ENCODE measurements at regions not wholly inside any gene's neighbourhood (a gene's known extent, or its start where the extent isn't known, plus 50 kb on each side); places are given as distances from the start of the nearest gene placed in this dataset.
"Not testable (repeated sequence)": the region's sequence is repeated elsewhere in the genome, so short reads cannot be mapped to it uniquely, and the experiment has no call there.

GRCh38 chr7:410395-410910 is 109.2 kb downstream of the PDGFA start:
- DNase-seq: no peak

- DNase-seq: not testable (repeated sequence)
These were observed 108.5 kb downstream of the PDGFA start for GRCh38 chr7:411116-411515.

- DNase-seq: no peak
These were observed 107.9 kb downstream of the PDGFA start for GRCh38 chr7:411677-412312.

- DNase-seq: no peak
These were observed 107.3 kb downstream of the PDGFA start for GRCh38 chr7:412313-412710.

GRCh38 chr7:414681-415560 is 104.7 kb downstream of the PDGFA start:
- DNase-seq: no peak

- no peak for DNase-seq
These were observed 103.8 kb downstream of the PDGFA start for GRCh38 chr7:415646-416525.

- no peak for DNase-seq
These were observed 102.7 kb downstream of the PDGFA start for GRCh38 chr7:416761-417624.

GRCh38 chr7:417625-417889 is 102.1 kb downstream of the PDGFA start:
- no peak for DNase-seq

GRCh38 chr7:417973-418601 is 101.6 kb downstream of the PDGFA start:
- no peak for DNase-seq

GRCh38 chr7:418636-419280 is 100.9 kb downstream of the PDGFA start:
- DNase-seq: peak; percentile 81

GRCh38 chr7:420142-421093 is 99.2 kb downstream of the PDGFA start:
- no peak for DNase-seq

GRCh38 chr7:421136-421991 is 98.3 kb downstream of the PDGFA start:
- DNase-seq: no peak

GRCh38 chr7:422191-422885 is 97.3 kb downstream of the PDGFA start:
- no peak for DNase-seq

- no peak for DNase-seq
These were observed 96.8 kb downstream of the PDGFA start for GRCh38 chr7:422886-423225.

GRCh38 chr7:423312-424260 is 96.1 kb downstream of the PDGFA start:
- no peak for DNase-seq

- DNase-seq: no peak
These were observed 95.2 kb downstream of the PDGFA start for GRCh38 chr7:424301-424935.
